ENCODE measurements at regions not wholly inside any gene's neighbourhood (a gene's known extent, or its start where the extent isn't known, plus 50 kb on each side); places are given as distances from the start of the nearest gene placed in this dataset.

- no peaks in the 10 kb centered on the region for H3K36me3 ChIP-seq (ENCODE audit: control insufficient read depth, insufficient read depth, low read length)
- DNase-seq (ENCODE audit: low read depth, low spot score) (no peak), ATAC-seq (no peak)
- intact Hi-C loops (cut with micrococcal nuclease; ENCODE audit: unreplicated experiment), result no loop called here
- no peak overlapping the region for H3K4me3 ChIP-seq (ENCODE audit: low read depth in 2 of 2, low read length in 2 of 2)
- BruUV-seq (replicated peaks), result no TSS peak
- CTCF ChIA-PET, result no interaction called here
- no peak for TF ChIP-seq SIN3A (IDR thresholded peaks at IDR 0.05; ENCODE audit: borderline replicate concordance, insufficient read depth, low read depth, low read length)
- no peak for TF ChIP-seq REST (IDR thresholded peaks at IDR 0.05; ENCODE audit: insufficient read depth in 1 of 2, low read depth in 2 of 2, low read length in 1 of 2)
- no peak for TF ChIP-seq TCF7L2 (IDR thresholded peaks at IDR 0.05; ENCODE audit: low read depth, low read length)
- TF ChIP-seq POLR2AphosphoS5 (IDR thresholded peaks at IDR 0.05; ENCODE audit: low read depth, low read length), result no peak
- TF ChIP-seq, protein P1, sequence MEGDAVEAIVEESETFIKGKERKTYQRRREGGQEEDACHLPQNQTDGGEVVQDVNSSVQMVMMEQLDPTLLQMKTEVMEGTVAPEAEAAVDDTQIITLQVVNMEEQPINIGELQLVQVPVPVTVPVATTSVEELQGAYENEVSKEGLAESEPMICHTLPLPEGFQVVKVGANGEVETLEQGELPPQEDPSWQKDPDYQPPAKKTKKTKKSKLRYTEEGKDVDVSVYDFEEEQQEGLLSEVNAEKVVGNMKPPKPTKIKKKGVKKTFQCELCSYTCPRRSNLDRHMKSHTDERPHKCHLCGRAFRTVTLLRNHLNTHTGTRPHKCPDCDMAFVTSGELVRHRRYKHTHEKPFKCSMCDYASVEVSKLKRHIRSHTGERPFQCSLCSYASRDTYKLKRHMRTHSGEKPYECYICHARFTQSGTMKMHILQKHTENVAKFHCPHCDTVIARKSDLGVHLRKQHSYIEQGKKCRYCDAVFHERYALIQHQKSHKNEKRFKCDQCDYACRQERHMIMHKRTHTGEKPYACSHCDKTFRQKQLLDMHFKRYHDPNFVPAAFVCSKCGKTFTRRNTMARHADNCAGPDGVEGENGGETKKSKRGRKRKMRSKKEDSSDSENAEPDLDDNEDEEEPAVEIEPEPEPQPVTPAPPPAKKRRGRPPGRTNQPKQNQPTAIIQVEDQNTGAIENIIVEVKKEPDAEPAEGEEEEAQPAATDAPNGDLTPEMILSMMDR (IDR thresholded peaks at IDR 0.05), result no peak
- H3K27ac ChIP-seq (ENCODE audit: low read length), result no peak overlapping the region
- POLR2A ChIA-PET, result no interaction called here
- in situ Hi-C loops (cut with HindIII; ENCODE audit: low pct_unique_long_range_greater_than_20kb, low sequenced_read_pairs), result no loop called here
- H3K9me3 ChIP-seq (ENCODE audit: control insufficient read depth, insufficient read depth, low read depth, low read length), result no peaks in the 10 kb centered on the region
- no peaks in the 10 kb centered on the region for H3K27me3 ChIP-seq (ENCODE audit: control insufficient read depth, insufficient read depth, low read length)
- H3K4me1 ChIP-seq (ENCODE audit: control insufficient read depth, insufficient read depth, low read length), result no peaks in the 10 kb centered on the region
Measured at GRCh38 chr1:201625226-201625761, 86.4 kb downstream of the NAV1 start.

- DNase-seq (ENCODE audit: low read depth, low spot score) (no peak), ATAC-seq (no peak)
- TF ChIP-seq, protein P1 (IDR thresholded peaks at IDR 0.05), result no peak
- TF ChIP-seq TCF7L2 (IDR thresholded peaks at IDR 0.05; ENCODE audit: low read depth, low read length) (no peak), POLR2AphosphoS5 (IDR thresholded peaks at IDR 0.05; ENCODE audit: low read depth, low read length) (no peak), SIN3A (IDR thresholded peaks at IDR 0.05; ENCODE audit: borderline replicate concordance, insufficient read depth, low read depth, low read length) (no peak), REST (IDR thresholded peaks at IDR 0.05; ENCODE audit: insufficient read depth in 1 of 2, low read depth in 2 of 2, low read length in 1 of 2) (no peak)
- BruUV-seq (replicated peaks), result no TSS peak
- no peaks in the 10 kb centered on the region for H3K4me1 ChIP-seq (ENCODE audit: control insufficient read depth, insufficient read depth, low read length)
- in situ Hi-C loops (cut with HindIII; ENCODE audit: low pct_unique_long_range_greater_than_20kb, low sequenced_read_pairs) (no loop called here), intact Hi-C loops (cut with micrococcal nuclease; ENCODE audit: unreplicated experiment) (no loop called here)
- H3K27me3 ChIP-seq (ENCODE audit: control insufficient read depth, insufficient read depth, low read length), result no peaks in the 10 kb centered on the region
- POLR2A ChIA-PET, result no interaction called here
- H3K4me3 ChIP-seq (ENCODE audit: low read depth in 2 of 2, low read length in 2 of 2), result no peak overlapping the region
- H3K9me3 ChIP-seq (ENCODE audit: control insufficient read depth, insufficient read depth, low read depth, low read length), result no peaks in the 10 kb centered on the region
- H3K27ac ChIP-seq (ENCODE audit: low read length), result no peak overlapping the region
- CTCF ChIA-PET, result no interaction called here
- no peaks in the 10 kb centered on the region for H3K36me3 ChIP-seq (ENCODE audit: control insufficient read depth, insufficient read depth, low read length)
Measured at GRCh38 chr1:201625851-201626251, 86.9 kb downstream of the NAV1 start.
